Activated effector memory CD4-positive, alpha-beta T cell treated with anti-CD3 and anti-CD28 coated beads, Interleukin-2, amount 50 U/mL, for 16 hours (primary cell): ENCODE measurements at regions not wholly inside any gene's neighbourhood (a gene's known extent, or its start where the extent isn't known, plus 50 kb on each side); places are given as distances from the start of the nearest gene placed in this dataset.
"Not testable (repeated sequence)": the region's sequence is repeated elsewhere in the genome, so short reads cannot be mapped to it uniquely, and the experiment has no call there.

Source experiments
- DNase-seq: peaks from one replicate; pipeline ENCODE4 v3.0.0-alpha.2; 2020

DNA sequence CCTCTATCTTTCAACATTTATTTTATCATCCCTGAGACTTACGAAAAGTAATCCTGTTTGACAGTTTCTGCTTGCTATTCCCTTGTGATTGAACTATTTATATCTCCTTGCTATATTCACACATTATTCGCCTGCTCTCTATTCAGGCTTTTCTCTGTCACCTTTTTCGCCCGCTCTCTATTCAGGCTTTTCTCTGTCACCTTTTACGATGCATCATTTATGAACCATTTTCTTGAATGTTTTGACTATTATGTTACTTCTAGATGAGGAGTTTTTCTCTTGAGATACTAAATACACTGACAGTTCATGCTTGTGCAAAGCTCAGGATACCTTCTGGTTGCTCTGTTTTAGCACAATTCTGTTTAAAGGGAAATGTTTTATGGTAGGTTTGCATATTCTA, 143.3 kb upstream of the VSTM2A start:
- DNase-seq, result no peak

DNA sequence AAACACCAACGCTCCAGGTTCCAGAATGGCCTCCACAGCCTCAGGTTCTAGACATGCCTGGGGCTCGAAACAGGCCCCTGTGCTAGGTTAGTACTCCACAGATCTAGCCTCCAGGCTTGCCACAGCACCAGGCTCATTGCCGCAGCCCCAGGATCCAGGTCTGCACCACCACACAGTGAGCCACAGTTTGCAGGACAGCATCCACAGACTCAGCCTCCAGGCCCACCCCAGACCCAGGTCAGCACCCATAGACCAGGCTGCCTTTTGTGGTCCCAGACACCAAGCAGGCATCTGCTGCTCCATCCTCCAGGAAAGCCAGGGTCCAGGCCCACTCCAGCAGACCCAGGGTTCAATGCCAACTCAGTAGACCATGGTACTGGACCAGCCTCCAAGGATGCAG, 132.3 kb upstream of the VSTM2A start:
- DNase-seq, result no peak

DNA sequence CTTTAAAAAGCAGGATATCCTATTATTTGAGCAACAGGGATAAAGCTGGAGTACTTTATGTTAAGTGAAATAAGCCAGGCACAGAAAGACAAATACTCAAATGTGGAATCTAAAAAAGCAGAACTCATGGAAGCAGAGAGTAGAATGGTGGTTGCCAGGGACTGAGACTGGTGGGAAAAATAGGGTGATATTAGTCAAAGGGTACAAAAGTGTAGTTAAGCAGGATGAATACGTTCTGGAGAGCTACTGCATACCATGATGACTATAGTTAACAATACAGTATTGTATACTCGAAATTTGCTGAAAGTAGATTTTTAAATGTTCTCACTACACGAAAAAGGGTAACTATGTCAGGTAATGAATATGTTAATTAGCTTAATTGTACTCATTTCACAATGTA, 125.5 kb upstream of the VSTM2A start:
- no peak for DNase-seq

DNA sequence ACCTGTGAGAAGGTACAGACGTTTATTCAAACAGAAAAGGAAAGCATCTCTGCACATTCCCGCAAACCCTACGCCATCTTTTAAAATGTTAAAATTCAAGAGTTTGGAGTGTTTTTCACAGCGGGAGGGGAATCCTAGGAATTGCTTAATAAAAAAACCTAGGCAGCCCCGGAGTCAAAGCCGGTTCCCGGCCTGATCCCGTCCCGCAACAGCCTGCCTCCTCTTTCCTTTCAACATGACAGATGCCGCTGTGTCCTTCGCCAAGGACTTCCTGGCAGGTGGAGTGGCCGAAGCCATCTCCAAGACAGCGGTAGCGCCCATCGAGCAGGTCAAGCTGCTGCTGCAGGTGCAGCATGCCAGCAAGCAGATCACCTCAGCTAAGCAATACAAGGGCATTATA, 123.0 kb upstream of the VSTM2A start:
- DNase-seq, result no peak

DNA sequence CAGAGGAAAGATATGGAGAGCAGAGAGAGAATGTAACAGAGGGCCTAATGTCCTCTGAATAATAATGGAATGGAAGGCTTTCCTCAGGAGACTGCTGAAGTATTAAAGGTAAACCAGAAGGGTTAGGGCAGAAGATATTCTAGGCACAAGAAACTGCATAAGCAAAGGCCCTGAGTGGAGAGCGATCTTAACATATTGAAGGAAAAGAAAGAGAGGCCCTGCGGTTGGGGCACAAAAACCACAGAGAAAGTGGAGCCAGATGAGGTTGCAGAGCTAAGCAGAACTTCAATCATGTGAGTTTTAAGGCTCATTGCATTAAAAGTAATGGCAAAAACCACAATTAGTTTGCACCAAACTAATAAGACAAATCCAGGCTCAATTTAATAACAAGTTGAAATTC, 115.8 kb upstream of the VSTM2A start:
- DNase-seq, result no peak

DNA sequence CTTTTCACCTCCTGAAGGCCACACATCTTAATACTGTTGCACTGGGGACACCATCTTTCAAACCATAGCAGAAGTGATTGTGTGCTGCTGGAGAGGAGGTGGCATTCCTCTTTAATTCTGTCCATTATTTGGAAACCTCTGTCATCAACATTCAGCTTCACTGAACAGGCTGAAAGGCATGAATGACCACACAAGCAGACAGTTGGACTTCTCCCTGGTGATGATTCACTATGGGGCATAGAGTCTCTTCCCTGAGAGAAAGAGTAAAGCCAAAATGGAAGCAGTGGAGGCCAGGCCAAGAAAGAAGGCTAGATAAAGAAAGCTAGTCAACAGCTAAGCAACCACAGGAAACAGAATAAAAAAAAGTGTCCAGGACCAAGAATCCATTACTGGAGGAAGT, 113.1 kb upstream of the VSTM2A start:
- no peak for DNase-seq

DNA sequence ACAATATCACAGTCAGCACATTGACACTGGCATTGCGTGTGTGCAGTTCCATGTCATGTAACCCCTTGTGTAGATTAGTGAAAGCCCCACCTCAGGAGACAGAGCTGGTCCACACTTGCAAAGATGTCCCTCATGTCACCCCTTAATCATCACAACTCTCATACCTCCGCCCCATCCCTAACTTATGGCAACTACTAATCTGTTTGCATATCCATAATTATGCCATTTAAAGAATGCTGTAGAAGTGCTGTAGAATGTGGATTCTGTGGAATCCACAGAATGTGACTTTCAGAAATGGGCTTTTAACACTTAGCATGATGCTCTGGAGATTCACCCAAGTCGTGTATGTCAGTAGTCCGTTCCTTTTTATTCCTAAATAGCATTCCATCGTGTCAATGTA, 102.8 kb upstream of the VSTM2A start:
- no peak for DNase-seq

DNA sequence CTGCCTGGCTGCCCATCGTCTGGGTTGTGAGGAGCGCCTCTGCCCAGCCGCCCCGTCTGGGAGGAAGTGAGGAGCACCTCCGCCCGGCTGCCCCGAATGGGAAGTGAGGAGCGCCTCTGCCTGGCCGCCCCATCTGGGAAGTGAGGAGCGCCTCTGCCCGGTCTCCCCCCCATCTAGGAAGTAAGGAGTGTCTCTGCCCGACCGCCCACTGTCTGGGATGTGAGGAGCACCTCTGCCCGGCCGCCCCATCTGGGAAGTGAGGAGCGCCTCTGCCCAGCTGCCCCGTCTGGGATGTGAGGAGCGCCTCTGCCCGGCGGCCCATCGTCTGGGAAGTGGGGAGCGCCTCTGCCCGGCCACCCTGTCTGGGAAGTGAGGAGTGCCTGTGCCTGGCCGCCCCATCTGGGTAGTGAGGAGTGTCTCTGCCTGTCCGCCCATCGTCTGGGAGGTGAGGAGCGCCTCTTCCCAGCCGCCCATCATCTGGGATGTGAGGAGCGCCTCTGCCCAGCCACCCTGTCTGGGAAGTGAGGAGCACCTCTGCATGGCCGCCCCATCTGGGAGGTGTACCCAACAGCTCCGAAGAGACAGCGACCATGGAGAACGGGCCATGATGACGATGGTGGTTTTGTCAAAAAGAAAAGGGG, 98.0 kb upstream of the VSTM2A start:
- DNase-seq, result not testable (repeated sequence)

DNA sequence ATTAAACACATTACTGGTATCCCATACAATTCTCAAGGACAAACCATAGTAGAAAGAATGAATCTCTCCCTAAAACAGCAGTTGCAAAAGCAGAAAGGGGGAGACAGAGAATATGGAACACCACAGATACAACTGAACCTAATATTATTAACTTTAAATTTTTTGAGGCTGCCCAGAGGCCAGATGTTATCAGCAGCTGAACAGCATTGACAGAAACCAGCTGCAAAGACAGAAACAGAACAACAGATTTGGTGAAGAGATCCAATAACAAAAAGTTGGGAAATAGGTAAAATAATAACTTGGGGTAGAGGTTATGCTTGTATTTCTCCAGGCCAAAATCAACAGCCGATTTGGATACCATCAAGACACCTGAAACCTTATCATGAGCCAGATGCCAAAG, 89.0 kb upstream of the VSTM2A start:
- DNase-seq, result not testable (repeated sequence)

DNA sequence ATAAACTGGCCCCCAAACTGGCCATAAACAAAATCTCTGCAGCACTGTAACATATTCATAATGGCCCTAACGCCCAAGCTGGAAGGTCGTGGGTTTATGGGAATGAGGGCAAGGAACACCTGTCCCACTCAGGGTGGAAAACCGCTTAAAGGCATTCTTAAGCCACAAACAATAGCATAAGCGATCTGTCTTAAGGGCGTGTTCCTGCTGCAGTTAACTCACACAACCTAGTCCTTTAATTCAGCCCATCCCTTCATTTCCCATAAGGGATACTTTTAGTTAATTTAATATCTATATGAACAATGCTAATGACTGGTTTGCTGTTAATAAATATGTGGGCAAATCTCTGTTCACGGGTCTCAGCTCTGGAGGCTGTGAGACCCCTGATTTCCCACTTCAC, 87.5 kb upstream of the VSTM2A start:
- not testable (repeated sequence) for DNase-seq

- DNase-seq, result no peak
Observed at GRCh38 chr7:54465095-54465494, 77.1 kb upstream of the VSTM2A start.

DNA sequence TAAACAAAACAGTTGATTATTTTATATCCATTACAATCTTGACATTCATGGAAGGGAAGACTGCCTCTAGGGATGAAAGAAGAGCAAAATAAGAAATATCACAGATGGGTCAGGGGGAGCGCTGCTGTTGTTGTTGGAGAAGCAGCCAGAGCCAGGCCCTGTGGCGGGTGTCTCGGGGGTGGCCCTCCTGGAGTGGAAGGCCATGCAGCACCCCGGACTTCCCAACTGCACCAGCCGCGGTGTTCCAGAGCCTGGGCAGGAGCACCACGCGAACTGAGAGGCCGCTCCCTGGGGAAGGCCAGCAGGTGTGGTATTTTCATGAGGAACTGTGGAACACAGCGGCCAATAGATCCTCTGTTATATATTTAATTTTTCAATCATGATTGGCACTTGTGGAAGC, 72.4 kb upstream of the VSTM2A start:
- DNase-seq, result no peak

- DNase-seq, result no peak
Observed at GRCh38 chr7:54476609-54477008, 65.6 kb upstream of the VSTM2A start.

DNA sequence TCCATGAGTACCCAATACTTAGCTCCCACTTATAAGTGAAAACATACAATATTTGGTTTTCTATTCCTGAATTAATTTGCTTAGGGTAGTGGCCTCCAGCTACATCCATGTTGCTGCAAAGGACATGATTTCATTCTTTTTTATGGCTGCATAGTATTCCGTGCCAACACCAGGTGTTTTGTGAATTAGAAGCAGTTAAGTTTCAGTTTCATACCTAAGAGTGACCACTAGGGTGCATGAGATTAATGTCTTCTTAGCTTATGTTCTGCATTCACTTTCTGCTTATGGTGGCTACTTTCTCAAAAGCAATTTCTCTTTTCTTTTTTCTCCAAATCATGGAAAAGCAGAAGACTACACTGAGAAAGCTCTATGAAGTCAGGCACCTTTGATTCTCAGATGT, 65.1 kb upstream of the VSTM2A start:
- DNase-seq, result no peak

DNA sequence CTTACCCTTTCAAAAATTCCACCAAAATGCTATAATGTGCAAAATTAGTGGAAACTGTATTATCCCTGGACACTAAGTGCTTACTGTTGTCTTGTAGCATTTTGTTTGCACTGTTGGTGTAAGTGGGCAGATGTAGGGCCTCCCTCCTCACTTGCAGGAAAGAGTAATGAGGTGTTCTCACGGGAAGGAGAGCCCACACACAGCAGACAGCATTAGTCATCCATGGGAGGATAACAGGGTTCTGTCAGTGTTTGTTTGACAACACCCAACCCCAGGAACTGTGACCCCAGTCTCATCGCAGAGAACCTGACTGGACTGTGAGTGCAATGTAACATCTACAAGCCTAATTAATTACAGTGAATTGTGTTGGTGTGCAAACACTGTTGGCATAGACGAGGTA, 58.7 kb upstream of the VSTM2A start:
- DNase-seq, result no peak

DNA sequence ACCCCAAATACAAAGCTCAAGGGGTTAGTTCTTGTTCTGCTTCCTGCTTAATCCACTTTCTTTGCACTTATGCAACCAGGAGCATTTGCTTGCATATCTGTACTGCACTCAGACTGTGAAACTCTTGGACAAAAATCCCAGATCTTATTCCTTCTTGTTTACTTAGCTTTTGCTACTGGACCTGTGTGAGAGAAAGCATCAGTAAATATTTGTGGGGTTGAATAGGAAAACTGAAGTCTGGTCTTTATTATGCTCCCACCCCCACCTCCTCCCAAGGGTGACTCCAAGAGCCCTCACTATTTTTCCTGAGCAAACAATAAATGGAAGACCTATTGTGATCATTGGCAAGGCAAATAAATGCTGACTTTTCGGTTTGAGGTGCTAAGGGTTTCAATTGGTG, 57.1 kb upstream of the VSTM2A start:
- DNase-seq, result no peak
